A172 (cell line): ENCODE measurements at regions not wholly inside any gene's neighbourhood (a gene's known extent, or its start where the extent isn't known, plus 50 kb on each side); places are given as distances from the start of the nearest gene placed in this dataset.

Experiments
- DNase-seq: peaks from one replicate; pipeline ENCODE4 v3.0.0-alpha.2; 2015; ENCODE audit warnings: low spot score

DNA sequence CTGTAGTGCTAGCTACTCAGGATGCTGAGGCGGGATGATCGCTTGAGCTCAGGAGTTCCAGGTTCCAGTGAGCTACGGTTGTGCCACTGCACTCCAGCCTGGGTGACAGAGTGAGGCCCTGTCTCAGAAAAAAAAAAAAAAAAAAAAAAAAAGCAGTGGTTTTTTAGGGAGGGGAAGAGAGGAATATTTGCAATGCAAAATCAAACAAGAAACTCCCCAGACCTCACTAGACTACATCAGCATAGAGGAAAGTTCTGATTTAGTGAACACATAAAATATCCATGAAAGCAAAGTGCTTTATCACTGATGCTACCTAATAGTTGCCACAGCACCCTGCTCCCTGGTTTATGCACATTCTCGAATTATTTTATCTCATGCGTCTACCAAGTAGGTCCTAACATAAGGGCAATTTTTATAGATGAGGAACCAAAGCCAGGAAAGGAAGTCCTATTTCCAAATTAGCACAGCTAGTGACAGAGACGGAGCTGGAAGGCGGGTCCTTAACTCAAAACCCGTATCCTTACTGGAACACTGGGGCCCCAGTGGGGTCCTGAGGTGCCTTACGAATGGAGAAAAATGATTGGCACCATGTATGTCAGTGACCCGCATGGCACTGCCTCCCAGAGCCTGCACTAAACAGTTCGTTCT is 50.7 kb upstream of the GPR157 start:
- DNase-seq, result no peak

DNA sequence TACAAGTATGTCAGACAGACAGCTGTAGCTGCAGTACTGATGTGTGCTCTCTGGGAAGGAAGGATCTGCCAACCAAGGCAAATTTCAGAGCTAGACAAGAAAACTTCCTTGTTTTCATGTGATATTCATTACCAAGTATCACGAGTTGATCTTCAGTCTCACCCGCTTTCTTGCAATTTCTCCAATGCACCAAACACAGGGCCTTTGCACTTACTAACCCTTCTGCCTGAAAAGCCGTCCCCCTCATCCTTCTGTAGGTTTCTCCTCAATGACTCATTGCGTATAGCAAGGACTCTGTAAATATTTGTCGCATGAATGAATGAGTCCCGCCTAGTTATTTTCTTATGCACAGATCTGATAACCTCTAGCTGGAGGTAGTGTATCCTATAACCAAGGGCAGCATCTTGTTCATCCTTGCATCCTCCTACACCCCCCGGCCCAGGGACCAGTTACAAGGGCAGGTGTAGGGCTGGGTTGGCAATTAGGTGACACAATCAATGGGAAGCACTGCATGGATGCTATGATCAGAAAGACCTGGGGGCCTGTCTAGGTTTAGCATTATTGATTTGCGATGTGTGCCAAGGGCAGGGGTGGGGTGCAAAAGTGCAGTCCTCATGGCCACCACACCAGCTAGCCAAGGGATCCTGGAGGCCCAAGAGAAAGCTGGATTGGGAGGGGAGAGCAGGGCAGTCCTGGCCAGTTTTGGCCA is 51.4 kb upstream of the GPR157 start:
- peak; percentile 37 for DNase-seq

- no peak for DNase-seq
Measured at GRCh38 chr1:9181176-9181906, 52.4 kb upstream of the GPR157 start.

- DNase-seq, result no peak
Measured at GRCh38 chr1:9181990-9182783, 52.4 kb upstream of the H6PD start.

DNA sequence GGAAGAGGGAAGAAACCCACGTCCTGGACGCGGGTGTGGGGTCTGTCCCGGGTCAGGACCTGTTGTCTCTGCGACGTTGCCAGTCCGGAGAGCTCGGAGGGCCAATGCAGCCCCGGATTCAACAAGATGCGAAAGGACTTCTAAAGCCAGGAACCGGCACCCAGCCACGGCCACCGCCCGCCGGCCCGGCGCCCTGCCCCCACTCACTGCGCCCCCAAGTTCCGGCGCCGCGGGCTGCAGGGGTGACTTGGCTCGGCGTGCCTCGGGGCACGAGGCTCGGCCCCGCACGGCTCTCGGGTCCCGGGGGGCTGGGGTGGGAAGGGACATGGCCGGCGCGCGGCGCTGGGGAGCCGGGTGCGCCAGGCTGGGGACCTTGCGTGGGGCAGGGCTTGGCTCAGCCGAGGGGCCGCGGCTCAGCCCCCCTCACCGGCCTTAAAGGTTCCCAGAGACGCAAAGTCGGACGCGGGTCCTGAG is 51.8 kb upstream of the H6PD start:
- DNase-seq, result no peak

DNA sequence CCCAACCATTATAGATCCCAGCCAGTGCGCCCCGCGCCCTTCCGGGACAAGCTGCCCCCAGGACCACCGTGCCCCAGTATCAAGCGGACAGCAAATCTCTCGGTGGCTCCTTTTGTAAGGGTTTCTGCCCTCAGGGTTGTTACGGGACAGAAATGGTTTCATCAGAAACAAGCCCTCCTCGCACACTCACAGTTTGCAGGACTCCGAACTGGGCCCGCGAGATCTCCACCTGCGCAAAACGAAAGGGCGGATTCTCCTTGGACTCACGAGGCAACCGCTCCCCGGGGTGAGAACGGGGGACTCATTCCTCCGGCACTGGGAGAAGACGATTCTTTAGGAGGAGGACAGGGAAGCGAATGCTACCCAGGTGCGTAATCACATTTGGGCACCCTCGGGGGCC is 51.1 kb upstream of the H6PD start:
- DNase-seq, result no peak

- DNase-seq, result no peak
Measured at GRCh38 chr1:9183898-9184297, 50.7 kb upstream of the H6PD start.

GRCh38 chr1:9184749-9185148 is 49.8 kb upstream of the H6PD start:
- DNase-seq, result no peak
